H9 (cell line): ENCODE measurements at regions not wholly inside any gene's neighbourhood (a gene's known extent, or its start where the extent isn't known, plus 50 kb on each side); places are given as distances from the start of the nearest gene placed in this dataset.

ENCODE experiments used
- DNase-seq: peaks from one replicate; pipeline ENCODE4 v3.0.0-alpha.2; 2017
- H2AFZ ChIP-seq: one replicate; pipeline ENCODE4 v1.6.1; 2013; ENCODE audit warnings: mild to moderate bottlenecking, low read length, control low read depth, moderate library complexity
- H2AK5ac ChIP-seq: 2 replicates; pipeline ENCODE4 v1.6.1; 2013; ENCODE audit warnings: low read length, control low read depth, mixed read lengths; ENCODE audit not compliant: insufficient read length
- H2BK120ac ChIP-seq: one replicate; pipeline ENCODE4 v1.6.1; 2013; ENCODE audit warnings: low read depth, mild to moderate bottlenecking, low read length, control low read depth, inconsistent platforms; ENCODE audit not compliant: poor library complexity, severe bottlenecking
- H2BK12ac ChIP-seq: 2 replicates; pipeline ENCODE4 v1.6.1; 2013; ENCODE audit warnings: low read length, control low read depth, mixed read lengths, low read depth; ENCODE audit not compliant: insufficient read length
- H2BK15ac ChIP-seq: 2 replicates; pipeline ENCODE4 v1.6.1; 2013; ENCODE audit warnings: low read depth, low read length, control low read depth
- H2BK20ac ChIP-seq: one replicate; pipeline ENCODE4 v1.6.1; 2013; ENCODE audit warnings: low read depth, mild to moderate bottlenecking, low read length, control low read depth, inconsistent platforms; ENCODE audit not compliant: poor library complexity, severe bottlenecking
- H2BK5ac ChIP-seq: 2 replicates; pipeline ENCODE4 v1.6.1; 2013; ENCODE audit warnings: low read length, control low read depth, mixed read lengths; ENCODE audit not compliant: insufficient read length
- H3K14ac ChIP-seq: 2 replicates; pipeline ENCODE4 v1.6.1; 2013; ENCODE audit warnings: low read length, control low read depth; ENCODE audit not compliant: insufficient read depth
- H3K18ac ChIP-seq: 2 replicates; pipeline ENCODE4 v1.6.1; 2013; ENCODE audit warnings: low read depth, mild to moderate bottlenecking, mixed read lengths, low read length, control low read depth; ENCODE audit not compliant: insufficient read length
- H3K23ac ChIP-seq: 2 replicates; pipeline ENCODE4 v1.6.1; 2013; ENCODE audit warnings: low read length, control low read depth, mixed read lengths, low read depth; ENCODE audit not compliant: insufficient read length
- H3K23me2 ChIP-seq: 2 replicates; pipeline ENCODE4 v1.6.1; 2013; ENCODE audit warnings: low read depth, mild to moderate bottlenecking, mixed read lengths, low read length, control low read depth; ENCODE audit not compliant: insufficient read length, poor library complexity, severe bottlenecking
- H3K27ac ChIP-seq: 2 replicates; pipeline ENCODE4 v1.5.1; 2013; ENCODE audit warnings: low read length, control low read depth, mixed read lengths, low read depth; ENCODE audit not compliant: insufficient read length
- H3K27me3 ChIP-seq: 2 replicates; pipeline ENCODE4 v1.6.1; 2013; ENCODE audit warnings: low read length, control low read depth, inconsistent platforms; ENCODE audit not compliant: insufficient read depth
- H3K4ac ChIP-seq: 2 replicates; pipeline ENCODE4 v1.6.1; 2013; ENCODE audit warnings: low read depth, mild to moderate bottlenecking, control low read depth, inconsistent platforms, low read length, moderate library complexity
- H3K4me1 ChIP-seq: 2 replicates; pipeline ENCODE4 v1.6.1; 2013; ENCODE audit warnings: low read length, control low read depth, inconsistent platforms; ENCODE audit not compliant: insufficient read depth
- H3K4me2 ChIP-seq: 2 replicates; pipeline ENCODE4 v1.6.1; 2013; ENCODE audit warnings: low read length, control low read depth, mixed read lengths; ENCODE audit not compliant: insufficient read length, insufficient read depth
- H3K56ac ChIP-seq: 2 replicates; pipeline ENCODE4 v1.6.1; 2013; ENCODE audit warnings: low read depth, mild to moderate bottlenecking, mixed read lengths, low read length, control low read depth; ENCODE audit not compliant: insufficient read length
- H3K79me1 ChIP-seq: 2 replicates; pipeline ENCODE4 v1.6.1; 2013; ENCODE audit warnings: low read depth, mild to moderate bottlenecking, moderate library complexity, low read length, control low read depth, inconsistent platforms; ENCODE audit not compliant: insufficient read depth, poor library complexity, severe bottlenecking
- H3K79me2 ChIP-seq: 2 replicates; pipeline ENCODE4 v1.6.1; 2013; ENCODE audit warnings: low read length, control low read depth, inconsistent platforms; ENCODE audit not compliant: insufficient read depth
- H3K9ac ChIP-seq: 2 replicates; pipeline ENCODE4 v1.6.1; 2013; ENCODE audit warnings: low read length, control low read depth, mixed read lengths; ENCODE audit not compliant: insufficient read length; ENCODE audit errors: extremely low read depth
- H3K9me3 ChIP-seq: one replicate; pipeline ENCODE4 v1.6.1; 2013; ENCODE audit warnings: low read depth, low read length, inconsistent platforms; ENCODE audit not compliant: control insufficient read depth
- H3T11ph ChIP-seq: one replicate; pipeline ENCODE4 v1.6.1; 2013; ENCODE audit warnings: mild to moderate bottlenecking, low read length, control low read depth, inconsistent platforms
- H4K20me1 ChIP-seq: one replicate; pipeline ENCODE4 v1.6.1; 2013; ENCODE audit not compliant: control insufficient read depth, insufficient read length, insufficient read depth
- H4K5ac ChIP-seq: 2 replicates; pipeline ENCODE4 v1.6.1; 2013; ENCODE audit warnings: low read depth, mild to moderate bottlenecking, mixed read lengths, low read length, control low read depth; ENCODE audit not compliant: insufficient read length
- H4K8ac ChIP-seq: replicated peaks from 2 replicates; pipeline ENCODE4 v1.6.1; 2013; ENCODE audit warnings: low read length, control low read depth, mixed read lengths, low read depth; ENCODE audit not compliant: insufficient read length
- H4K91ac ChIP-seq: 2 replicates; pipeline ENCODE4 v1.6.1; 2013; ENCODE audit warnings: low read depth, mild to moderate bottlenecking, moderate library complexity, mixed read lengths, low read length, control low read depth; ENCODE audit not compliant: insufficient read length
- H3K27ac Mint-ChIP-seq, 3 experiments: 2 replicates in 2 of 3; 3 replicates in 1 of 3; pipeline ENCODE4 v1.8.0; 2020 to 2021; ENCODE audit warnings: mixed read lengths in 3 of 3, mild to moderate bottlenecking in 1 of 3, moderate library complexity in 1 of 3
- H3K27me3 Mint-ChIP-seq: 2 replicates; pipeline ENCODE4 v1.8.0; 2021; ENCODE audit warnings: low read depth, mild to moderate bottlenecking, moderate library complexity, mixed read lengths
- H3K36me3 Mint-ChIP-seq, 3 experiments: 2 replicates in 2 of 3; 3 replicates in 1 of 3; pipeline ENCODE4 v1.8.0; 2020 to 2021; ENCODE audit warnings: low read depth in 3 of 3, mixed read lengths in 3 of 3; ENCODE audit not compliant: insufficient read depth in 1 of 3
- H3K4me1 Mint-ChIP-seq, 2 experiments: 2 replicates each; pipeline ENCODE4 v1.8.0; 2020; ENCODE audit warnings: mixed read lengths in 2 of 2
- H3K4me3 Mint-ChIP-seq, 2 experiments: 2 replicates in 1 of 2; 3 replicates in 1 of 2; pipeline ENCODE4 v1.8.0; 2020 to 2021; ENCODE audit warnings: mild to moderate bottlenecking in 2 of 2, mixed read lengths in 2 of 2, moderate library complexity in 1 of 2
- H3K9me3 Mint-ChIP-seq, 2 experiments: 2 replicates in 1 of 2; 3 replicates in 1 of 2; pipeline ENCODE4 v1.8.0; 2020; ENCODE audit warnings: mild to moderate bottlenecking in 2 of 2, mixed read lengths in 2 of 2, moderate library complexity in 1 of 2
- WGBS: extraction: QIAGEN DNeasy Blood & Tissue Kit; methylation state at CpG from one replicate; pipeline ENCODE4 v1.1.7; 2013; ENCODE audit warnings: missing lambda C conversion rate, low lambda C conversion rate, mixed read lengths; ENCODE audit not compliant: insufficient read length; ENCODE audit errors: extremely low coverage; 5-methylcytosine and 5-hydroxymethylcytosine counted together
- TF ChIP-seq, protein P1 (sequence below): fragments of 200-600 bp; sonication (generic); conservative IDR thresholded peaks from 3 replicates; pipeline ENCODE4 v1.8.0; 2021; ENCODE audit warnings: antibody characterized with exemption, mild to moderate bottlenecking

GRCh38 chr2:75407038-75407530 lies 153.7 kb downstream of the EVA1A start:
- no peaks in the 10 kb centered on the region for H3K79me1 ChIP-seq
- no peak overlapping the region for H4K91ac ChIP-seq
- H2BK5ac ChIP-seq: no peak overlapping the region
- Mint-ChIP-seq H3K27ac (no peak overlapping the region; a peak in 1 of 7 replicates), H3K27me3 (no peaks in the 10 kb centered on the region), H3K9me3 (peaks cover 3 to 11% of the 10 kb centered on the region in 2 experiments; a peak in 4 of 5 replicates), H3K4me3 (no peak overlapping the region), H3K4me1 (peaks cover 13 to 22% of the 10 kb centered on the region in 2 experiments), H3K36me3 (peaks cover 0 to 10% (median 4%) of the 10 kb centered on the region in 3 experiments; a peak in 2 of 7 replicates)
- TF ChIP-seq, protein P1, sequence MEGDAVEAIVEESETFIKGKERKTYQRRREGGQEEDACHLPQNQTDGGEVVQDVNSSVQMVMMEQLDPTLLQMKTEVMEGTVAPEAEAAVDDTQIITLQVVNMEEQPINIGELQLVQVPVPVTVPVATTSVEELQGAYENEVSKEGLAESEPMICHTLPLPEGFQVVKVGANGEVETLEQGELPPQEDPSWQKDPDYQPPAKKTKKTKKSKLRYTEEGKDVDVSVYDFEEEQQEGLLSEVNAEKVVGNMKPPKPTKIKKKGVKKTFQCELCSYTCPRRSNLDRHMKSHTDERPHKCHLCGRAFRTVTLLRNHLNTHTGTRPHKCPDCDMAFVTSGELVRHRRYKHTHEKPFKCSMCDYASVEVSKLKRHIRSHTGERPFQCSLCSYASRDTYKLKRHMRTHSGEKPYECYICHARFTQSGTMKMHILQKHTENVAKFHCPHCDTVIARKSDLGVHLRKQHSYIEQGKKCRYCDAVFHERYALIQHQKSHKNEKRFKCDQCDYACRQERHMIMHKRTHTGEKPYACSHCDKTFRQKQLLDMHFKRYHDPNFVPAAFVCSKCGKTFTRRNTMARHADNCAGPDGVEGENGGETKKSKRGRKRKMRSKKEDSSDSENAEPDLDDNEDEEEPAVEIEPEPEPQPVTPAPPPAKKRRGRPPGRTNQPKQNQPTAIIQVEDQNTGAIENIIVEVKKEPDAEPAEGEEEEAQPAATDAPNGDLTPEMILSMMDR: no peak
- no peaks in the 10 kb centered on the region for H3K27me3 ChIP-seq
- H2BK12ac ChIP-seq: no peak overlapping the region
- H2AFZ ChIP-seq: no peak overlapping the region
- H4K20me1 ChIP-seq: no peaks in the 10 kb centered on the region
- H3K56ac ChIP-seq: no peak overlapping the region
- no peak overlapping the region for H3K23ac ChIP-seq
- no peaks in the 10 kb centered on the region for H3K79me2 ChIP-seq
- H3K27ac ChIP-seq: no peak overlapping the region
- no peak overlapping the region for H3K4me2 ChIP-seq
- WGBS: no CpG with 5 or more reads among the region's 3 CpGs
- H2BK120ac ChIP-seq: no peak overlapping the region
- no peak overlapping the region for H3K4ac ChIP-seq
- H2BK15ac ChIP-seq: no peak overlapping the region
- no peak overlapping the region for H4K5ac ChIP-seq
- no peak overlapping the region for H3T11ph ChIP-seq
- DNase-seq: no peak
- no peak overlapping the region for H4K8ac ChIP-seq
- H3K18ac ChIP-seq: no peak overlapping the region
- no peak overlapping the region for H2AK5ac ChIP-seq
- no peak overlapping the region for H3K9ac ChIP-seq
- H2BK20ac ChIP-seq: no peak overlapping the region
- H3K9me3 ChIP-seq: no peaks in the 10 kb centered on the region
- no peaks in the 10 kb centered on the region for H3K4me1 ChIP-seq
- H3K14ac ChIP-seq: no peak overlapping the region
- H3K23me2 ChIP-seq: no peaks in the 10 kb centered on the region
